Natural killer cell (primary cell): ENCODE measurements at regions not wholly inside any gene's neighbourhood (a gene's known extent, or its start where the extent isn't known, plus 50 kb on each side); places are given as distances from the start of the nearest gene placed in this dataset.

Experiments used
- ATAC-seq, 3 donors: fragments of 150-1000 bp in 2 of 3; fragments of 200-7000 bp in 1 of 3; cut with Tn5 transposase; 1 replicate in 1 of 3; 2 replicates in 2 of 3; pipeline ENCODE4 v1.10.0; 2021; ENCODE audit warnings: mild to moderate bottlenecking in 2 of 3, moderate library complexity in 2 of 3
- DNase-seq, 2 donors: peaks; one replicate each; pipeline versions ENCODE4 v3.0.0 to v3.0.0-alpha.2; 2013 to 2021; ENCODE audit warnings: mixed read lengths in 1 of 2
- H3K27ac ChIP-seq: one replicate; pipeline ENCODE4 v1.5.1; 2013; ENCODE audit warnings: mild to moderate bottlenecking, low read length
- H3K27me3 ChIP-seq: one replicate; pipeline ENCODE4 v1.6.1; 2013; ENCODE audit warnings: low read length; ENCODE audit not compliant: control insufficient read depth, insufficient read depth
- H3K36me3 ChIP-seq: one replicate; pipeline ENCODE4 v1.6.1; 2013; ENCODE audit warnings: low read length; ENCODE audit not compliant: control insufficient read depth, insufficient read depth
- H3K4me1 ChIP-seq: one replicate; pipeline ENCODE4 v1.6.1; 2013; ENCODE audit warnings: low read length; ENCODE audit not compliant: control insufficient read depth, insufficient read depth
- H3K4me3 ChIP-seq: one replicate; pipeline ENCODE4 v1.5.1; 2013; ENCODE audit warnings: low read length
- H3K9me3 ChIP-seq: one replicate; pipeline ENCODE4 v1.6.1; 2013; ENCODE audit warnings: low read length; ENCODE audit not compliant: control insufficient read depth, insufficient read depth
- H3K27ac Mint-ChIP-seq, 2 donors: one replicate each; pipeline ENCODE4 v1.8.0; 2022; ENCODE audit warnings: mild to moderate bottlenecking in 2 of 2, mixed read lengths in 2 of 2, moderate library complexity in 1 of 2
- H3K27me3 Mint-ChIP-seq, 2 donors: one replicate each; pipeline ENCODE4 v1.8.0; 2022; ENCODE audit warnings: low read depth in 2 of 2, mixed read lengths in 2 of 2
- H3K36me3 Mint-ChIP-seq: one replicate; pipeline ENCODE4 v1.8.0; 2022; ENCODE audit warnings: mixed read lengths
- H3K4me1 Mint-ChIP-seq, 2 donors: one replicate each; pipeline ENCODE4 v1.8.0; 2022; ENCODE audit warnings: mixed read lengths in 2 of 2
- H3K4me3 Mint-ChIP-seq: one replicate; pipeline ENCODE4 v1.8.0; 2022; ENCODE audit warnings: mild to moderate bottlenecking, moderate library complexity, mixed read lengths
- H3K9me3 Mint-ChIP-seq, 2 donors: one replicate each; pipeline ENCODE4 v1.8.0; 2022; ENCODE audit warnings: mixed read lengths in 2 of 2
- WGBS: methylation state at CpG from one replicate; pipeline ENCODE4 v1.1.7; 2013; ENCODE audit warnings: missing lambda C conversion rate; ENCODE audit not compliant: insufficient coverage; 5-methylcytosine and 5-hydroxymethylcytosine counted together
- intact Hi-C: fragments of 100-400 bp; cut with micrococcal nuclease; formaldehyde crosslinking; loops from one replicate; pipeline ENCODE4 v1.14.2; 2022
- TF ChIP-seq, protein P1 (sequence below): fragments of 200-600 bp; IDR thresholded peaks from one replicate; pipeline ENCODE4 v1.8.0; 2022; ENCODE audit warnings: antibody characterized with exemption

DNA sequence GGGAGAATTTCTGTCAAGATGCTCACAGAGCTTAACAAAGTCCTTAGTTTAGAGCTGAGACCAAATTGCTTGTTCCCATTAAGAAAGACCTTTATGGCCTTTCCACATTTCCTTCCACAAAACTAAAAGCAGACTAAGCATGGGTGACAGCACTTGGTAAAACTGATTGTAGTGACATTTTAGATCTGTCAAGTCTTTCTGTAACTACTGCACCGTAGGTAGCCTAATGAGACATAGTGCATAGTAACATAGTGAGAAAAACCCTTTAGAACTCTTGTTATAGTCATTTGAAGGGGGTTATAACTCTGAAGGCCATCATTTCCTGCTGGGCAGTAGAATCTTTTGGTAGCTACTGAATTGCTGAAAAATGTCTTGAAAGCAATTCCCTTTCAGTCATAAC is 990.9 kb upstream of the CNTN5 start:
- no peaks in the 10 kb centered on the region for H3K9me3 ChIP-seq
- no peak for DNase-seq
- ATAC-seq: no peak
- Mint-ChIP-seq H3K4me3 (no peak overlapping the region), H3K36me3 (peaks cover 17% of the 10 kb centered on the region), H3K27ac (no peak overlapping the region), H3K4me1 (no peaks in the 10 kb centered on the region), H3K9me3 (peaks cover 4 to 5% of the 10 kb centered on the region in 2 donors), H3K27me3 (no peaks in the 10 kb centered on the region)
- intact Hi-C loops: no loop called here
- no peaks in the 10 kb centered on the region for H3K4me1 ChIP-seq
- no peak overlapping the region for H3K4me3 ChIP-seq
- H3K36me3 ChIP-seq: no peaks in the 10 kb centered on the region
- 77% methylated on average over 1 of the region's 1 CpG for WGBS
- no peak overlapping the region for H3K27ac ChIP-seq
- TF ChIP-seq, protein P1, sequence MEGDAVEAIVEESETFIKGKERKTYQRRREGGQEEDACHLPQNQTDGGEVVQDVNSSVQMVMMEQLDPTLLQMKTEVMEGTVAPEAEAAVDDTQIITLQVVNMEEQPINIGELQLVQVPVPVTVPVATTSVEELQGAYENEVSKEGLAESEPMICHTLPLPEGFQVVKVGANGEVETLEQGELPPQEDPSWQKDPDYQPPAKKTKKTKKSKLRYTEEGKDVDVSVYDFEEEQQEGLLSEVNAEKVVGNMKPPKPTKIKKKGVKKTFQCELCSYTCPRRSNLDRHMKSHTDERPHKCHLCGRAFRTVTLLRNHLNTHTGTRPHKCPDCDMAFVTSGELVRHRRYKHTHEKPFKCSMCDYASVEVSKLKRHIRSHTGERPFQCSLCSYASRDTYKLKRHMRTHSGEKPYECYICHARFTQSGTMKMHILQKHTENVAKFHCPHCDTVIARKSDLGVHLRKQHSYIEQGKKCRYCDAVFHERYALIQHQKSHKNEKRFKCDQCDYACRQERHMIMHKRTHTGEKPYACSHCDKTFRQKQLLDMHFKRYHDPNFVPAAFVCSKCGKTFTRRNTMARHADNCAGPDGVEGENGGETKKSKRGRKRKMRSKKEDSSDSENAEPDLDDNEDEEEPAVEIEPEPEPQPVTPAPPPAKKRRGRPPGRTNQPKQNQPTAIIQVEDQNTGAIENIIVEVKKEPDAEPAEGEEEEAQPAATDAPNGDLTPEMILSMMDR: no peak
- no peaks in the 10 kb centered on the region for H3K27me3 ChIP-seq

DNA sequence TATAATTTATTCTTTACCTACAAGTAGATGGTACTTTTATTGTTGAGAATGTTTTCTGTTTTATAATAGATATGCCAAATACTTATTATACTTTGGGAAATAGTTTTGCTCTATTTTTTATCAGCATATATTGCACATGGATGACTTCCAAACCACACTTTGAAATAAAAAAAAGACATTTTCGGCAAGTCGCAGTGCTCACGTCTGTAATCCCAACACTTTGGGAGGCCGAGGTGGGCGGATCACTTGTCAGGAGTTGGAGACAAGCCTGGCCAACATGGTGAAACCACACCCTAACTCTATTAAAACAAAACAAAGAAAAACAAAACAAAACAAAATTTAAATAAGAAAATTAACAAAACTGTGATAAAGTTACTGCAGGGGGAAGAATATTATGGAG is 983.9 kb upstream of the CNTN5 start:
- no peaks in the 10 kb centered on the region for H3K27me3 ChIP-seq
- Mint-ChIP-seq H3K9me3 (peaks cover 14 to 20% of the 10 kb centered on the region in 2 donors), H3K27me3 (no peaks in the 10 kb centered on the region), H3K36me3 (peaks cover 9% of the 10 kb centered on the region), H3K4me3 (no peak overlapping the region), H3K27ac (no peak overlapping the region), H3K4me1 (no peaks in the 10 kb centered on the region)
- DNase-seq: no peak
- TF ChIP-seq, protein P1: no peak
- no peak for ATAC-seq
- H3K36me3 ChIP-seq: no peaks in the 10 kb centered on the region
- no peak overlapping the region for H3K4me3 ChIP-seq
- H3K9me3 ChIP-seq: no peaks in the 10 kb centered on the region
- H3K27ac ChIP-seq: no peak overlapping the region
- no peaks in the 10 kb centered on the region for H3K4me1 ChIP-seq
- intact Hi-C loops: no loop called here
- WGBS: 95% methylated on average over 5 of the region's 5 CpGs

DNA sequence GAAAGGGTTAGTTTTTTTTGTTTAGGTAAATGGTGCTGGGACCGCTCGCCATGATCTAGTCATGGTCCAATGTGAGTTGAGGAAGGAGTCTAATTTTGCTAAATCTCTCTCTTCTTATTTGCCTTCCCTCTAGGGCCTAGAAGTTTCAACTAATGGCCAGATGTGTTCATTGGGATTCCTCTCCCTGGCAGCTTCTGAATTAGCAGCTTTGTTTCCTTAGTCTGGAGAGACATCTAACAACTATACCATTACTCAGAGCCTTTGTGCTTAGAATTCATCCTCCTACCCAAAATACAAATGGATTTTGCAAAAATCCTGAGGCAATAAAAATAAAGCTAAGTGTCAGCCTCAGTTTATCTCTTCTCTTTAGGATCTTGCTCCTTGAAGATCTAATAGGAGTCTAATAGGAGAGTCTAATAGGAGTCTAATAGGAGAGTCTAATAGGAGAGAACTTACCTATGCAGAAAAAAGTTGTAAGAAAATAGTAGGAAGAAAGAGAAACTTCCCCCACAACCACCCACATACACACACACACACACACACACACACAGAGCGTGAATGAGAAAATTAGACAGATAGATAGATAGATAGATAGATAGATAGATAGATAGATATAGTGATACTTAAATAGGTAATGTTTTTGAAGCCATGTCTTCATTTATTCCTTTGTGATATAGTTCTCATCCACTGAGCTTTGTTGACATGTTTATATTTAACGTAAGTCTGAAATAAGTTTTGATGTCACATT is 980.5 kb upstream of the CNTN5 start:
- Mint-ChIP-seq H3K4me1 (no peaks in the 10 kb centered on the region), H3K27me3 (no peaks in the 10 kb centered on the region), H3K27ac (no peak overlapping the region), H3K4me3 (no peak overlapping the region), H3K9me3 (peaks cover 12 to 14% of the 10 kb centered on the region in 2 donors), H3K36me3 (no peaks in the 10 kb centered on the region)
- intact Hi-C loops: no loop called here
- ATAC-seq: no peak
- no peaks in the 10 kb centered on the region for H3K27me3 ChIP-seq
- no CpG with 5 or more reads among the region's 4 CpGs for WGBS
- no peak overlapping the region for H3K27ac ChIP-seq
- TF ChIP-seq, protein P1: no peak
- no peak for DNase-seq
- no peaks in the 10 kb centered on the region for H3K36me3 ChIP-seq
- no peaks in the 10 kb centered on the region for H3K4me1 ChIP-seq
- H3K9me3 ChIP-seq: peaks cover 6% of the 10 kb centered on the region
- H3K4me3 ChIP-seq: no peak overlapping the region

DNA sequence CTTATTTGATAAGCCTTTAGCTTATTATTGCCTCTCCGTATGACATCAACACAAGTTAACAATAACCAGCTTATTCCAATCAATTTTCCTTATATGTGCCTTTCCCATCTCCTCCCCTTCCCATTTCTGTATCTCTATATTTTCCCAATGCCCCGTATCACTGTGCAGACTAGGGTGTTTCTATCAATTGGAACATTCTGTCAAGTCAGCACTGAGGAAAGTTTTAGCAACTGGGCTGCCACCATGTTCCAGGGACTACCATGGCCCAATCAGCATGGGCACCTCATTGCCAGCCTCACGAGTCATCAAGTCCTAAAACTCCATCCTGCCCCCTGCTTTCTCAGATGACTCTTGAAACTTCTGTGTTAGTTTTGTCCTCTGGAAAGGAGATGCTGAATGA is 973.1 kb upstream of the CNTN5 start:
- DNase-seq (no peak), ATAC-seq (no peak)
- H3K4me1 Mint-ChIP-seq: no peaks in the 10 kb centered on the region
- no peak overlapping the region for H3K4me3 Mint-ChIP-seq
- TF ChIP-seq, protein P1: no peak
- no peak overlapping the region for H3K27ac Mint-ChIP-seq
- peaks cover 5% of the 10 kb centered on the region for H3K36me3 Mint-ChIP-seq
- H3K27me3 Mint-ChIP-seq: no peaks in the 10 kb centered on the region
- Histone ChIP-seq H3K36me3 (no peaks in the 10 kb centered on the region), H3K27ac (no peak overlapping the region), H3K4me1 (no peaks in the 10 kb centered on the region), H3K9me3 (peaks cover 6% of the 10 kb centered on the region), H3K4me3 (no peak overlapping the region), H3K27me3 (no peaks in the 10 kb centered on the region)
- peaks cover 11 to 18% of the 10 kb centered on the region in 2 donors for H3K9me3 Mint-ChIP-seq
- intact Hi-C loops: no loop called here
- 84% methylated on average over 3 of the region's 3 CpGs for WGBS
